GM23248 (cell line): ENCODE measurements at regions not wholly inside any gene's neighbourhood (a gene's known extent, or its start where the extent isn't known, plus 50 kb on each side); places are given as distances from the start of the nearest gene placed in this dataset.

Source experiments
- DNase-seq: peaks from one replicate; pipeline ENCODE4 v3.0.0-alpha.2; 2015
- H2AFZ ChIP-seq: fragments of 200-600 bp; sonication (generic); 2 replicates; pipeline ENCODE4 v1.6.1; 2016; ENCODE audit warnings: antibody characterized with exemption
- H3F3A ChIP-seq: fragments of 200-600 bp; sonication (generic); 2 replicates; pipeline ENCODE4 v1.6.1; 2016; ENCODE audit warnings: mild to moderate bottlenecking, antibody characterized with exemption, mixed run types; ENCODE audit not compliant: insufficient read depth
- H3K27ac ChIP-seq: fragments of 200-600 bp; sonication (generic); 2 replicates; pipeline ENCODE4 v1.5.1; 2016; ENCODE audit warnings: mild to moderate bottlenecking
- H3K27me3 ChIP-seq: fragments of 200-600 bp; sonication (generic); replicated peaks from 2 replicates; pipeline ENCODE4 v1.6.1; 2016; ENCODE audit warnings: mild to moderate bottlenecking; ENCODE audit not compliant: insufficient read depth
- H3K36me3 ChIP-seq: fragments of 200-600 bp; sonication (generic); 2 replicates; pipeline ENCODE4 v1.6.1; 2016; ENCODE audit warnings: low read depth, mild to moderate bottlenecking
- H3K4me1 ChIP-seq: fragments of 200-600 bp; sonication (generic); 2 replicates; pipeline ENCODE4 v1.6.1; 2016; ENCODE audit warnings: mild to moderate bottlenecking; ENCODE audit not compliant: insufficient read depth
- H3K4me2 ChIP-seq: fragments of 200-600 bp; sonication (generic); one replicate; pipeline ENCODE4 v1.6.1; 2016; ENCODE audit warnings: mild to moderate bottlenecking; ENCODE audit not compliant: unreplicated experiment
- H3K4me3 ChIP-seq: fragments of 200-600 bp; sonication (generic); 2 replicates; pipeline ENCODE4 v1.5.1; 2016; ENCODE audit warnings: mild to moderate bottlenecking
- H3K79me2 ChIP-seq: fragments of 200-600 bp; sonication (generic); 2 replicates; pipeline ENCODE4 v1.6.1; 2016; ENCODE audit warnings: mild to moderate bottlenecking; ENCODE audit not compliant: insufficient read depth
- H3K9ac ChIP-seq: fragments of 200-600 bp; sonication (generic); 2 replicates; pipeline ENCODE4 v1.6.1; 2016; ENCODE audit warnings: mild to moderate bottlenecking
- H3K9me2 ChIP-seq: fragments of 200-600 bp; sonication (generic); 2 replicates; pipeline ENCODE4 v1.6.1; 2016; ENCODE audit warnings: mixed run types, mild to moderate bottlenecking, moderate library complexity; ENCODE audit not compliant: insufficient read depth
- H3K9me3 ChIP-seq: fragments of 200-600 bp; sonication (generic); one replicate; pipeline ENCODE4 v1.6.1; 2017; ENCODE audit warnings: low read depth
- H4K20me1 ChIP-seq: fragments of 200-600 bp; sonication (generic); 2 replicates; pipeline ENCODE4 v1.6.0; 2016; ENCODE audit not compliant: insufficient read depth
- EZH2 ChIP-seq: fragments of 200-600 bp; sonication (generic); IDR thresholded peaks from 2 replicates; pipeline ENCODE4 v1.6.1; 2018; ENCODE audit warnings: antibody characterized with exemption, mild to moderate bottlenecking; ENCODE audit not compliant: insufficient read depth, poor library complexity, severe bottlenecking
- EZH2phosphoT487 ChIP-seq: fragments of 200-600 bp; sonication (generic); IDR thresholded peaks from 2 replicates; pipeline ENCODE4 v1.6.1; 2018; ENCODE audit warnings: antibody characterized with exemption, moderate library complexity, mild to moderate bottlenecking, low read depth; ENCODE audit not compliant: insufficient read depth
- WGBS, 2 experiments: methylation state at CpG; one replicate each; pipeline ENCODE4 v1.1.6; 2015 to 2017; ENCODE audit warnings: low lambda C conversion rate in 2 of 2, low coverage in 1 of 2; ENCODE audit errors: missing lambda C conversion rate in 2 of 2; 5-methylcytosine and 5-hydroxymethylcytosine counted together
- in situ Hi-C: fragments of 300-500 bp; cut with MboI; formaldehyde crosslinking; loops from 2 replicates; pipeline ENCODE4 v1.15.0; 2020

GRCh38 chr7:35505066-35505465 is 189.9 kb downstream of the HERPUD2 start:
- no peak overlapping the region for H3K4me3 ChIP-seq
- 22 to 26% methylated on average over 7 of the region's 7 CpGs for WGBS, 2 experiments
- H3K36me3 ChIP-seq: no peaks in the 10 kb centered on the region
- no peaks in the 10 kb centered on the region for H3F3A ChIP-seq
- no peaks in the 10 kb centered on the region for H3K9me2 ChIP-seq
- H3K27me3 ChIP-seq: peaks cover 20% of the 10 kb centered on the region
- in situ Hi-C loops: no loop called here
- TF ChIP-seq EZH2phosphoT487 (no peak), EZH2 (no peak)
- H2AFZ ChIP-seq: no peak overlapping the region
- H3K27ac ChIP-seq: no peak overlapping the region
- no peaks in the 10 kb centered on the region for H3K9me3 ChIP-seq
- H3K4me1 ChIP-seq: no peaks in the 10 kb centered on the region
- H3K9ac ChIP-seq: no peak overlapping the region
- H3K79me2 ChIP-seq: no peaks in the 10 kb centered on the region
- no peak overlapping the region for H3K4me2 ChIP-seq
- no peaks in the 10 kb centered on the region for H4K20me1 ChIP-seq
- no peak for DNase-seq

GRCh38 chr7:35504365-35504764 is 190.6 kb downstream of the HERPUD2 start:
- TF ChIP-seq EZH2 (no peak), EZH2phosphoT487 (no peak)
- WGBS, 2 experiments: 21 to 28% methylated on average over 5 of the region's 5 CpGs
- DNase-seq: no peak
- H2AFZ ChIP-seq: no peak overlapping the region
- H3F3A ChIP-seq: no peaks in the 10 kb centered on the region
- H3K36me3 ChIP-seq: no peaks in the 10 kb centered on the region
- H4K20me1 ChIP-seq: no peaks in the 10 kb centered on the region
- H3K4me2 ChIP-seq: no peak overlapping the region
- no peaks in the 10 kb centered on the region for H3K9me3 ChIP-seq
- H3K4me1 ChIP-seq: no peaks in the 10 kb centered on the region
- no peaks in the 10 kb centered on the region for H3K79me2 ChIP-seq
- no peaks in the 10 kb centered on the region for H3K9me2 ChIP-seq
- no peak overlapping the region for H3K4me3 ChIP-seq
- in situ Hi-C loops: no loop called here
- no peak overlapping the region for H3K27ac ChIP-seq
- H3K9ac ChIP-seq: no peak overlapping the region
- peaks cover 15% of the 10 kb centered on the region for H3K27me3 ChIP-seq

- no peaks in the 10 kb centered on the region for H3K9me2 ChIP-seq
- H2AFZ ChIP-seq: no peak overlapping the region
- H4K20me1 ChIP-seq: no peaks in the 10 kb centered on the region
- no peak overlapping the region for H3K4me3 ChIP-seq
- no peaks in the 10 kb centered on the region for H3F3A ChIP-seq
- H3K9me3 ChIP-seq: no peaks in the 10 kb centered on the region
- TF ChIP-seq EZH2 (no peak), EZH2phosphoT487 (no peak)
- no peaks in the 10 kb centered on the region for H3K79me2 ChIP-seq
- H3K4me2 ChIP-seq: no peak overlapping the region
- peaks cover 3% of the 10 kb centered on the region for H3K27me3 ChIP-seq
- no peak for DNase-seq
- WGBS, 2 experiments: 15 to 17% methylated on average over 3 of the region's 3 CpGs
- no peak overlapping the region for H3K27ac ChIP-seq
- no peak overlapping the region for H3K9ac ChIP-seq
- in situ Hi-C loops: no loop called here
- no peaks in the 10 kb centered on the region for H3K36me3 ChIP-seq
- H3K4me1 ChIP-seq: no peaks in the 10 kb centered on the region
Measured at GRCh38 chr7:35501681-35502080, 193.3 kb downstream of the HERPUD2 start.

- H3K9me3 ChIP-seq: no peaks in the 10 kb centered on the region
- no peaks in the 10 kb centered on the region for H3K4me1 ChIP-seq
- peaks cover 3% of the 10 kb centered on the region; the same call in 1 of the 2 replicates for H3K27me3 ChIP-seq
- no peak overlapping the region for H3K4me2 ChIP-seq
- no peaks in the 10 kb centered on the region for H3K36me3 ChIP-seq
- no peak for DNase-seq
- no peaks in the 10 kb centered on the region for H4K20me1 ChIP-seq
- no peak overlapping the region for H3K4me3 ChIP-seq
- H2AFZ ChIP-seq: no peak overlapping the region
- H3F3A ChIP-seq: no peaks in the 10 kb centered on the region
- H3K9ac ChIP-seq: no peak overlapping the region
- no peak overlapping the region for H3K27ac ChIP-seq
- in situ Hi-C loops: no loop called here
- no peaks in the 10 kb centered on the region for H3K79me2 ChIP-seq
- no peak for TF ChIP-seq EZH2
- no peak for TF ChIP-seq EZH2phosphoT487
- H3K9me2 ChIP-seq: no peaks in the 10 kb centered on the region
- 5 to 15% methylated on average over 5 of the region's 5 CpGs for WGBS, 2 experiments
Measured at GRCh38 chr7:35499226-35499625, 195.7 kb downstream of the HERPUD2 start.

GRCh38 chr7:35498416-35498815 is 196.5 kb downstream of the HERPUD2 start:
- no peaks in the 10 kb centered on the region for H3K9me2 ChIP-seq
- no peaks in the 10 kb centered on the region for H3K36me3 ChIP-seq
- no peaks in the 10 kb centered on the region for H3K4me1 ChIP-seq
- H3K9me3 ChIP-seq: no peaks in the 10 kb centered on the region
- no peak overlapping the region for H3K4me3 ChIP-seq
- no peak overlapping the region for H2AFZ ChIP-seq
- no peak overlapping the region for H3K4me2 ChIP-seq
- TF ChIP-seq EZH2phosphoT487 (no peak), EZH2 (no peak)
- H4K20me1 ChIP-seq: no peaks in the 10 kb centered on the region
- WGBS, 2 experiments: 14 to 15% methylated on average over 6 of the region's 6 CpGs
- H3K9ac ChIP-seq: no peak overlapping the region
- peaks cover 6% of the 10 kb centered on the region; the same call in 1 of the 2 replicates for H3K27me3 ChIP-seq
- no peaks in the 10 kb centered on the region for H3F3A ChIP-seq
- H3K79me2 ChIP-seq: no peaks in the 10 kb centered on the region
- in situ Hi-C loops: no loop called here
- H3K27ac ChIP-seq: no peak overlapping the region
- DNase-seq: no peak
